ENCODE measurements at regions not wholly inside any gene's neighbourhood (a gene's known extent, or its start where the extent isn't known, plus 50 kb on each side); places are given as distances from the start of the nearest gene placed in this dataset.
A peak's percentile ranks its signal among the peaks of the same experiment; 100 is the strongest.

GRCh38 chrX:10021461-10022272 lies 54.5 kb downstream of the CLDN34 start:
- DNase-seq = no peak

- DNase-seq = no peak
These were observed 55.0 kb downstream of the CLDN34 start for GRCh38 chrX:10022273-10022541.

- DNase-seq = no peak
These were observed 55.6 kb downstream of the CLDN34 start for GRCh38 chrX:10022580-10023245.

GRCh38 chrX:10023821-10024220 lies 56.7 kb downstream of the CLDN34 start:
- DNase-seq = no peak

GRCh38 chrX:10025742-10026493 lies 58.8 kb downstream of the CLDN34 start:
- DNase-seq = no peak

- DNase-seq = no peak
These were observed 61.3 kb downstream of the CLDN34 start for GRCh38 chrX:10028283-10029104.

- DNase-seq = no peak
These were observed 63.4 kb downstream of the CLDN34 start for GRCh38 chrX:10030570-10030969.

GRCh38 chrX:10031746-10032145 lies 64.6 kb downstream of the CLDN34 start:
- no peak for DNase-seq

GRCh38 chrX:10032147-10032546 lies 65.0 kb downstream of the CLDN34 start:
- no peak for DNase-seq

- no peak for DNase-seq
These were observed 66.3 kb downstream of the CLDN34 start for GRCh38 chrX:10033375-10034007.

- no peak for DNase-seq
These were observed 67.6 kb downstream of the CLDN34 start for GRCh38 chrX:10034740-10035260.

GRCh38 chrX:10038585-10038984 lies 71.4 kb downstream of the CLDN34 start:
- DNase-seq = no peak

GRCh38 chrX:10039821-10040793 lies 72.9 kb downstream of the CLDN34 start:
- DNase-seq = peak; percentile 3

- no peak for DNase-seq
These were observed 73.8 kb downstream of the CLDN34 start for GRCh38 chrX:10040961-10041360.

GRCh38 chrX:10041383-10041782 lies 74.2 kb downstream of the CLDN34 start:
- no peak for DNase-seq

- no peak for DNase-seq
These were observed 74.9 kb downstream of the CLDN34 start for GRCh38 chrX:10042055-10042454.

- DNase-seq = no peak
These were observed 76.2 kb downstream of the CLDN34 start for GRCh38 chrX:10043386-10043785.

- no peak for DNase-seq
These were observed 76.9 kb downstream of the CLDN34 start for GRCh38 chrX:10044021-10044420.

- no peak for DNase-seq
These were observed 78.3 kb downstream of the CLDN34 start for GRCh38 chrX:10045327-10046000.

GRCh38 chrX:10047133-10047532 lies 80.0 kb downstream of the CLDN34 start:
- DNase-seq = no peak
